Upper lobe of left lung (tissue), 4 donors: ENCODE measurements at regions not wholly inside any gene's neighbourhood (a gene's known extent, or its start where the extent isn't known, plus 50 kb on each side); places are given as distances from the start of the nearest gene placed in this dataset.

Experiments
- CTCF ChIP-seq, 6 experiments: fragments of 450-650 bp in 4 of 6; fragments of 200-600 bp in 2 of 6; sonication (generic) in 2 of 6; IDR thresholded peaks; one replicate each; pipeline ENCODE4 v1.5.1; 2016 to 2019; ENCODE audit warnings: antibody characterized with exemption in 6 of 6
- POLR2A ChIP-seq, 4 donors: fragments of 450-650 bp; IDR thresholded peaks; one replicate each; pipeline ENCODE4 v1.5.1; 2016 to 2017; ENCODE audit warnings: antibody characterized with exemption in 4 of 4, mild to moderate bottlenecking in 2 of 4

GRCh38 chr4:3683744-3684421, 82.3 kb upstream of the ADRA2C start:
- TF ChIP-seq CTCF (IDR thresholded peaks at IDR 0.05) = no peak
- no peak for TF ChIP-seq POLR2A (IDR thresholded peaks at IDR 0.05)
